Sigmoid colon (tissue), 4 donors: ENCODE measurements at regions not wholly inside any gene's neighbourhood (a gene's known extent, or its start where the extent isn't known, plus 50 kb on each side); places are given as distances from the start of the nearest gene placed in this dataset.

ENCODE experiments used
- EP300 ChIP-seq, 4 donors: sonication (generic); formaldehyde crosslinking; IDR thresholded peaks; one replicate each; pipeline ENCODE4 v1.6.1; 2017; ENCODE audit warnings: antibody characterized with exemption in 4 of 4
- TF ChIP-seq, protein P1 (sequence below), 4 experiments: fragments of 450-650 bp in 3 of 4; fragments of 200-600 bp in 1 of 4; IDR thresholded peaks; one replicate each; pipeline ENCODE4 v1.5.1; 2016 to 2019; ENCODE audit warnings: antibody characterized with exemption in 4 of 4, mild to moderate bottlenecking in 3 of 4, moderate library complexity in 2 of 4

DNA sequence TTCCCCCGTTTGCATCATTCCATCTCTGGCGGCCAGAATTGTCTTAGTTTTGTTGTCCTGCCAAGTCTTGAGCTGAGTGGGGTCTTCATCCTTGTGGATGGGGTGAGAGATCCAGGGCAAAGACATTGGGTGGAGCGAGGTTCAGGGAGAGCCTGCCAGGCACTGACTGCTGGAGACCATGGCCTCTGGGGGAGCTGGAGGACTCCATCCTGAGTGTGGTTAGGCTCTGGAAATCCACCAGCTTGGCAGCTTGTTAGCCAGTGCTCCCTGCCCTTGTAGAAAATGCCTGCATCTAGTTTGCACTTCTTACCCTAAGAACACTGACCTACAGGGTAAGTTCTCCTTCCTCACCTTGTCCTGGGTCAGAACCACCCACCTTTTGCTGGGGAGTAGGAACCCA is 97.2 kb upstream of the ZNF536 start:
- TF ChIP-seq, protein P1, sequence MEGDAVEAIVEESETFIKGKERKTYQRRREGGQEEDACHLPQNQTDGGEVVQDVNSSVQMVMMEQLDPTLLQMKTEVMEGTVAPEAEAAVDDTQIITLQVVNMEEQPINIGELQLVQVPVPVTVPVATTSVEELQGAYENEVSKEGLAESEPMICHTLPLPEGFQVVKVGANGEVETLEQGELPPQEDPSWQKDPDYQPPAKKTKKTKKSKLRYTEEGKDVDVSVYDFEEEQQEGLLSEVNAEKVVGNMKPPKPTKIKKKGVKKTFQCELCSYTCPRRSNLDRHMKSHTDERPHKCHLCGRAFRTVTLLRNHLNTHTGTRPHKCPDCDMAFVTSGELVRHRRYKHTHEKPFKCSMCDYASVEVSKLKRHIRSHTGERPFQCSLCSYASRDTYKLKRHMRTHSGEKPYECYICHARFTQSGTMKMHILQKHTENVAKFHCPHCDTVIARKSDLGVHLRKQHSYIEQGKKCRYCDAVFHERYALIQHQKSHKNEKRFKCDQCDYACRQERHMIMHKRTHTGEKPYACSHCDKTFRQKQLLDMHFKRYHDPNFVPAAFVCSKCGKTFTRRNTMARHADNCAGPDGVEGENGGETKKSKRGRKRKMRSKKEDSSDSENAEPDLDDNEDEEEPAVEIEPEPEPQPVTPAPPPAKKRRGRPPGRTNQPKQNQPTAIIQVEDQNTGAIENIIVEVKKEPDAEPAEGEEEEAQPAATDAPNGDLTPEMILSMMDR (IDR thresholded peaks at IDR 0.05) = no peak
- TF ChIP-seq EP300 (IDR thresholded peaks at IDR 0.05) = no peak
